HFFc6 (cell line): ENCODE measurements at regions not wholly inside any gene's neighbourhood (a gene's known extent, or its start where the extent isn't known, plus 50 kb on each side); places are given as distances from the start of the nearest gene placed in this dataset.

Experiments used
- DNase-seq: peaks from one replicate; pipeline ENCODE4 v3.0.0-alpha.2; 2018
- H3K27ac Mint-ChIP-seq: 2 replicates; pipeline ENCODE4 v1.8.0; 2020; ENCODE audit warnings: mild to moderate bottlenecking, mixed read lengths
- H3K27me3 Mint-ChIP-seq: 2 replicates; pipeline ENCODE4 v1.8.0; 2021; ENCODE audit warnings: mild to moderate bottlenecking, moderate library complexity, mixed read lengths; ENCODE audit not compliant: insufficient read depth
- H3K36me3 Mint-ChIP-seq: 2 replicates; pipeline ENCODE4 v1.8.0; 2021; ENCODE audit warnings: low read depth, mixed read lengths
- H3K4me1 Mint-ChIP-seq: 2 replicates; pipeline ENCODE4 v1.8.0; 2020; ENCODE audit warnings: low read depth, mixed read lengths
- H3K4me3 Mint-ChIP-seq: 2 replicates; pipeline ENCODE4 v1.8.0; 2020; ENCODE audit warnings: mild to moderate bottlenecking, moderate library complexity, mixed read lengths
- H3K9me3 Mint-ChIP-seq: 2 replicates; pipeline ENCODE4 v1.8.0; 2020; ENCODE audit warnings: mild to moderate bottlenecking, mixed read lengths
- TF ChIP-seq, protein P1 (sequence below): fragments of 200-600 bp; sonication (generic); IDR thresholded peaks from 2 replicates; pipeline ENCODE4 v1.5.0; 2021; ENCODE audit warnings: antibody characterized with exemption, mild to moderate bottlenecking

DNA sequence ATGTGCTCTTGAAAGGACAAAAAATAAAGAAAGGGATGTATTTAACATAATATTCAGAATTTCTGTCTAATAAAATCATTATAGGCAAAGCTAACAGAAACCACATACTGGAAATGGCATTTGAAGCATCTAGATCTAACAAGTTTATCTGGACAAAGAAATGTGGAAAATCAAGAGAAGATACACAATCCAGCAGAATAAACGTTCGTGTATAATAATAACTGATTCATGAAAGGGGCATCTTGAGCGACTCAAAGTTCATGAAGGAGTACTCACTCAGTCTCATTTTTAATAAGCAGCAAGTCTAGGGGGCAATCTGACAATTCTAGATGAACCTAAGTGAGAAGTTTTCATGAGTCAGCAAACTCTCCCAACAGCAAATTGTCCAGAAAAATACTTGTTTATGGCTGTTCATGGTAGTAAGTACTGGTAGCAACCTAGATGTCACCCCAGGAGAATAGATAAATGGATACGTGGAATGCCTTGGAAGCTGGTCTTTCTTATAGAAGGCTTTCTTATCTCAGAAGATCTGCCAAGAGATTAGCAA lies 541.8 kb downstream of the INHBA start:
- TF ChIP-seq, protein P1, sequence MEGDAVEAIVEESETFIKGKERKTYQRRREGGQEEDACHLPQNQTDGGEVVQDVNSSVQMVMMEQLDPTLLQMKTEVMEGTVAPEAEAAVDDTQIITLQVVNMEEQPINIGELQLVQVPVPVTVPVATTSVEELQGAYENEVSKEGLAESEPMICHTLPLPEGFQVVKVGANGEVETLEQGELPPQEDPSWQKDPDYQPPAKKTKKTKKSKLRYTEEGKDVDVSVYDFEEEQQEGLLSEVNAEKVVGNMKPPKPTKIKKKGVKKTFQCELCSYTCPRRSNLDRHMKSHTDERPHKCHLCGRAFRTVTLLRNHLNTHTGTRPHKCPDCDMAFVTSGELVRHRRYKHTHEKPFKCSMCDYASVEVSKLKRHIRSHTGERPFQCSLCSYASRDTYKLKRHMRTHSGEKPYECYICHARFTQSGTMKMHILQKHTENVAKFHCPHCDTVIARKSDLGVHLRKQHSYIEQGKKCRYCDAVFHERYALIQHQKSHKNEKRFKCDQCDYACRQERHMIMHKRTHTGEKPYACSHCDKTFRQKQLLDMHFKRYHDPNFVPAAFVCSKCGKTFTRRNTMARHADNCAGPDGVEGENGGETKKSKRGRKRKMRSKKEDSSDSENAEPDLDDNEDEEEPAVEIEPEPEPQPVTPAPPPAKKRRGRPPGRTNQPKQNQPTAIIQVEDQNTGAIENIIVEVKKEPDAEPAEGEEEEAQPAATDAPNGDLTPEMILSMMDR: no peak
- Mint-ChIP-seq H3K27me3 (no peaks in the 10 kb centered on the region), H3K27ac (no peak overlapping the region), H3K9me3 (peaks cover 4% of the 10 kb centered on the region), H3K36me3 (no peaks in the 10 kb centered on the region), H3K4me3 (no peak overlapping the region), H3K4me1 (peaks cover 6% of the 10 kb centered on the region)
- DNase-seq: no peak

DNA sequence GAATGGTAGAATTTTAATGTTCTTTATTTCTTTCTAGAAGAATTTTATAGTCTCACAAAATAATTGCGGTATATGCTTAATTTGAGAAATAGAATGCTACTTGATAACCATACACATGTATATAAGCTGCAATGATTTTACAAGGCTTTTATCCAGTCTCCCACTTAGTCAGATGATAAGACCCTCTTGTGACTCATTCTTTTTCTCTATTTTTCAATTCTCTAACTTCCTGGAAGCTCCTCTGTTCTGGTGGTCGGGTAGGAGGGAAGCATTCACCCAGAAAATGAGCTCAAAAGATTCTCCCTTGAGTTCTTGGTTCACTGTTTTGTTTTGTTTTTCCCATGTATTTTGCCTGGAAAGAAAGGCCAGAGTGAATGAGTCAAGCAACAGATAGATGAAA lies 546.6 kb downstream of the INHBA start:
- Mint-ChIP-seq H3K4me1 (peaks cover 13% of the 10 kb centered on the region), H3K4me3 (no peak overlapping the region), H3K27ac (peak overlapping the region; percentile 40; the same call in 1 of the 2 replicates), H3K27me3 (no peaks in the 10 kb centered on the region; the same call in 1 of the 2 replicates), H3K36me3 (no peaks in the 10 kb centered on the region), H3K9me3 (peaks cover 4% of the 10 kb centered on the region)
- TF ChIP-seq, protein P1: no peak
- no peak for DNase-seq

DNA sequence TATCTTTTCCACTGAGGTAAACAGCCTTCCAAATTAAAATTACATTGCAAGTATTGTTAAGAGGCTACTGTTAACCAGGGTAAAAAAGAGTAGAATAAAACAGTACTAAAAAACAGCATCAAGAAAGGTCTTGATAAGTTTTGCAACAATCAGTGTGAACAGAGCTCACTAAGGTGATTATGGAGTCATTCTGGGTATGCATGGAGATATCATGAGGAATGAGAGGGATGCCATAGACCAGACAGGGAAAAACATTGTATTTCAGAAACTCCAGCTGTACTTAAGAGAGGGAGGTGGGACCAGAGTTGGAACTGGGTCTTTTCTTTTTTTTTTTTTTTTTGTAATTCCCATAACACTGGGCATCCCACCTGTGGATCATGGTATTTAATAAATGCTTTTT lies 549.6 kb downstream of the INHBA start:
- no peaks in the 10 kb centered on the region; the same call in 1 of the 2 replicates for H3K27me3 Mint-ChIP-seq
- TF ChIP-seq, protein P1: no peak
- peaks cover 24% of the 10 kb centered on the region for H3K4me1 Mint-ChIP-seq
- no peak for DNase-seq
- H3K4me3 Mint-ChIP-seq: no peak overlapping the region
- H3K27ac Mint-ChIP-seq: no peak overlapping the region
- H3K9me3 Mint-ChIP-seq: no peaks in the 10 kb centered on the region
- no peaks in the 10 kb centered on the region for H3K36me3 Mint-ChIP-seq

DNA sequence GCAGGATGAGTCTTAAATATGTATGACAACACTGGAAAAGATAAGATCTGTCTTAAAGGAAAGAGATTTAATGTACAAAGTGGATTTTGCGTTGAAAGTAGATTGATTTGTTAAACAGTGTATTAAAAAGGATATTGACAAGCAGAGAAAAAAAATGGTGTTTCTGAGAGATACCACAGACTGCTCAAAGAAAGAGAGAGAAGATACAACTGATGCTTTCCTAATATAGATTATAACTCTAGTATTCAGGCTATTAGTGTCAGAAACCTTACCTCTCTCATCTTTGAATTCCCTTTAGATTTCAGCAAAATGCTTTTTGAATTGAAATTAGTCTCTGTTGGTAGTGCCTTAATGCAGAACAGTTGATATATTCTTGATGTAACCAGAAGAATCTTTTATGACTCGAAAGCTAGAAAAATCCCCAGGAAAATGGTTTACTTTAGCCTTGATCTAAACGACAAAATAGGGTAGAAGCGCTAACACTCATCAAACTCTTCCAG lies 550.7 kb downstream of the INHBA start:
- no peak for DNase-seq
- TF ChIP-seq, protein P1: no peak
- Mint-ChIP-seq H3K27me3 (no peaks in the 10 kb centered on the region; the same call in 1 of the 2 replicates), H3K36me3 (no peaks in the 10 kb centered on the region), H3K4me1 (peaks cover 35% of the 10 kb centered on the region), H3K27ac (no peak overlapping the region), H3K9me3 (no peaks in the 10 kb centered on the region), H3K4me3 (no peak overlapping the region)

- H3K27me3 Mint-ChIP-seq: no peaks in the 10 kb centered on the region
- no peak overlapping the region for H3K4me3 Mint-ChIP-seq
- H3K36me3 Mint-ChIP-seq: no peaks in the 10 kb centered on the region
- no peaks in the 10 kb centered on the region for H3K9me3 Mint-ChIP-seq
- peaks cover 33% of the 10 kb centered on the region for H3K4me1 Mint-ChIP-seq
- TF ChIP-seq, protein P1: no peak
- DNase-seq: no peak
- H3K27ac Mint-ChIP-seq: peak overlapping the region; percentile 89
These were observed 553.3 kb downstream of the INHBA start for GRCh38 chr7:41149576-41149975.
